ENCODE measurements at regions not wholly inside any gene's neighbourhood (a gene's known extent, or its start where the extent isn't known, plus 50 kb on each side); places are given as distances from the start of the nearest gene placed in this dataset.

GRCh38 chr7:156589808-156590207 is 50.8 kb upstream of the RNF32 start:
- TF ChIP-seq POLR2AphosphoS5 (IDR thresholded peaks at IDR 0.05; ENCODE audit: low read depth, low read length) (no peak), POLR2A (IDR thresholded peaks at IDR 0.05; ENCODE audit: low read depth, low read length) (no peak), TAF1 (IDR thresholded peaks at IDR 0.05; ENCODE audit: low read depth, low read length) (no peak)
